Ectodermal cell (in vitro differentiated cells): ENCODE measurements at regions not wholly inside any gene's neighbourhood (a gene's known extent, or its start where the extent isn't known, plus 50 kb on each side); places are given as distances from the start of the nearest gene placed in this dataset.

ENCODE experiments used
- H3K27ac ChIP-seq: 2 replicates; pipeline ENCODE4 v1.7.0; 2013; ENCODE audit warnings: mild to moderate bottlenecking, low read depth, low read length; ENCODE audit not compliant: insufficient read depth, poor library complexity, severe bottlenecking
- H3K27me3 ChIP-seq: 2 replicates; pipeline ENCODE4 v1.7.0; 2013; ENCODE audit warnings: mild to moderate bottlenecking, low read length; ENCODE audit not compliant: insufficient read depth, control insufficient read depth, poor library complexity, severe bottlenecking
- H3K36me3 ChIP-seq: one replicate; pipeline ENCODE4 v1.7.0; 2013; ENCODE audit warnings: low read length; ENCODE audit not compliant: control insufficient read depth, insufficient read depth
- H3K4me1 ChIP-seq: one replicate; pipeline ENCODE4 v1.7.0; 2013; ENCODE audit warnings: low read length; ENCODE audit not compliant: control insufficient read depth, insufficient read depth
- H3K4me3 ChIP-seq: 2 replicates; pipeline ENCODE4 v1.7.0; 2013; ENCODE audit warnings: low read depth, low read length, control low read depth; ENCODE audit not compliant: insufficient read depth
- H3K9me3 ChIP-seq: 2 replicates; pipeline ENCODE4 v1.7.0; 2013; ENCODE audit warnings: mild to moderate bottlenecking, low read length, moderate library complexity; ENCODE audit not compliant: control insufficient read depth
- WGBS, 2 experiments: methylation state at CpG; one replicate each; pipeline ENCODE4 v1.1.7; 2013; ENCODE audit warnings: missing lambda C conversion rate in 2 of 2; 5-methylcytosine and 5-hydroxymethylcytosine counted together

- Histone ChIP-seq H3K4me3 (no peak overlapping the region), H3K36me3 (no peaks in the 10 kb centered on the region), H3K4me1 (no peaks in the 10 kb centered on the region), H3K27ac (no peak overlapping the region), H3K9me3 (no peaks in the 10 kb centered on the region), H3K27me3 (no peaks in the 10 kb centered on the region)
- WGBS, 2 experiments: 84 to 87% methylated on average over 4 of the region's 4 CpGs
Measured at GRCh38 chr2:235149240-235149659, 197.4 kb downstream of the SH3BP4 start.

GRCh38 chr2:235149736-235150135 is 197.9 kb downstream of the SH3BP4 start:
- no peak overlapping the region for H3K27ac ChIP-seq
- H3K9me3 ChIP-seq: no peaks in the 10 kb centered on the region
- WGBS, 2 experiments: 78 to 88% methylated on average over 1 of the region's 1 CpG
- no peaks in the 10 kb centered on the region for H3K4me1 ChIP-seq
- H3K36me3 ChIP-seq: no peaks in the 10 kb centered on the region
- no peaks in the 10 kb centered on the region for H3K27me3 ChIP-seq
- H3K4me3 ChIP-seq: no peak overlapping the region

DNA sequence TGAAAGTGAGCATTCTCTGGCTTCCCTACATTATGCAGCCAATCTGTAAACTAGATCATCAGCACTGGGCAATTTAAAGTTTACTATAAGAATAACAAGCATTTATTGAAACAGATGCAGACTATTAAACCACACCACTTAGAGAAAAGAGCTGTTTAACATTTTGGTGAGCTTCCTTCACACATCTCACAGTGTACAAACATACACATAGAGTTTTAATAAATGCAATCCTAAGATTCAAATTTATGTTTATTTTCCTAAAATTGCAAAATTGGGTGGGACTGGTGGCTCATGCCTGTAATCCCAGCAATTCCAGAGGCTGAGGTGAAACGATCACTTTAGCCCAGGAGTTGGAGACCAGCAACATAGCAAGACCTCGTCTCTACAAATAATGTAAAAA is 199.3 kb downstream of the SH3BP4 start:
- no peak overlapping the region for H3K4me3 ChIP-seq
- no peaks in the 10 kb centered on the region for H3K27me3 ChIP-seq
- WGBS, 2 experiments: 94 to 96% methylated on average over 2 of the region's 2 CpGs
- H3K27ac ChIP-seq: no peak overlapping the region
- no peaks in the 10 kb centered on the region for H3K4me1 ChIP-seq
- no peaks in the 10 kb centered on the region for H3K36me3 ChIP-seq
- no peaks in the 10 kb centered on the region for H3K9me3 ChIP-seq

DNA sequence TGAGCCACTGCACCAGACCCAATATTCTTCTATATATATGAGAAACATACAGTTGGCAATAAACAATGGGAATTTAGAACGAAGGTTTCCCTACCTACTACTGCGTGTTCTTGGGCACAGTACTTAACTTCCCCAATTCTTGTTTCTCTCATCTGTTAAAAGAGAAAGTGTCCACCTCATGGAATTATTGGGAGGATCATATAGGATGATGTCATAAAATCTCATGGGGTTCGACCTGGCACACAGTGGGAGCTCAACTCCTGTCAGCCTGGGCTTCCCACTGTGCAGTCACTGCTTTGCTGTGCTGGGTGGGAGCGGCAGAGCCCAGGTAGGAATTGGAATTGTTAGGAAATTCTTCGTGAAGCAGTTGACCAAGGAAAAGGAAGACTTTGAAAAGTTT is 203.3 kb downstream of the SH3BP4 start:
- Histone ChIP-seq H3K27me3 (no peaks in the 10 kb centered on the region), H3K36me3 (no peaks in the 10 kb centered on the region), H3K9me3 (no peaks in the 10 kb centered on the region), H3K4me3 (no peak overlapping the region), H3K27ac (no peak overlapping the region), H3K4me1 (no peaks in the 10 kb centered on the region)
- 89 to 91% methylated on average over 4 to 5 of the region's 5 CpGs for WGBS, 2 experiments

GRCh38 chr2:235156055-235156454 is 204.2 kb downstream of the SH3BP4 start:
- no peak overlapping the region for H3K27ac ChIP-seq
- no peaks in the 10 kb centered on the region for H3K4me1 ChIP-seq
- H3K4me3 ChIP-seq: no peak overlapping the region
- 93 to 97% methylated on average over 5 of the region's 5 CpGs for WGBS, 2 experiments
- no peaks in the 10 kb centered on the region for H3K9me3 ChIP-seq
- no peaks in the 10 kb centered on the region for H3K36me3 ChIP-seq
- no peaks in the 10 kb centered on the region for H3K27me3 ChIP-seq

DNA sequence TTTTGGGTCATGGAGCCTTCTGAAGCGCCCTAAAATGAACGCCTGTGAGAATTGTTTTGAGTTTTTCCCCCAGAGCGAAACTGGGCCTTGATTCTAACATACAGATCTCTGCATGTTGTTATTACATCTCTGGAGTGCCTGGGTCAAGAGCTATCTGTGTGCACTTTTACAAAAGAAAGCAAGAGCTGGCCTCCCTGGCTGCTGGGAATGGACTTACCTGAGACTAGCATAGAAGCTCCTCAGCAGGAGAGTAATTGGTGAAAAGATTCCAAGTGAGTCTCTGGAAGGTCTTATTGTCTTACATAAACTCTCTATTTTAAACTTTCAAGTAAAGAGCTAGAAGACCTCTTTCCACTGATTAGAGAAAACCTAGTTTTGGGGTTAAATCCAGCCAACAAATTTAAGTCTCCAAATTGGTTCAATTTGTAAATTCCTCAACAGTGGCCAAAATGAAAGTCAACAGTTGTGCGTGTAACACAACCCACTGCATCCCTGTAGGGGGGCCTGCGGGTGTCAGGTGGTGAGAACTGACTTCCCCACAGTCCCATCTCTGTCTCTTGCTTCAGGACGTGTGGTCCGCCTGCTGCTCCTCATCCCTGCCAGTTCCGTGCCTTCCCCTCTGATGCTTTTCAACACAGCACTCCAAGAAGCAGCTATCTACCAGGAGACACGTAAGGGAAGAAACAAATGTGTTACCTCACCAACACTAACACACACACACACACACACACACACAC is 206.1 kb downstream of the SH3BP4 start:
- 61 to 69% methylated on average over 9 of the region's 9 CpGs for WGBS, 2 experiments
- Histone ChIP-seq H3K27ac (no peak overlapping the region), H3K36me3 (no peaks in the 10 kb centered on the region), H3K27me3 (no peaks in the 10 kb centered on the region), H3K9me3 (no peaks in the 10 kb centered on the region), H3K4me3 (no peak overlapping the region), H3K4me1 (no peaks in the 10 kb centered on the region)

GRCh38 chr2:235160281-235160810 is 208.5 kb downstream of the SH3BP4 start:
- Histone ChIP-seq H3K4me3 (no peak overlapping the region), H3K36me3 (no peaks in the 10 kb centered on the region), H3K4me1 (no peaks in the 10 kb centered on the region), H3K9me3 (no peaks in the 10 kb centered on the region), H3K27ac (no peak overlapping the region), H3K27me3 (no peaks in the 10 kb centered on the region)
- WGBS, 2 experiments: 78 to 79% methylated on average over 7 of the region's 7 CpGs

GRCh38 chr2:235161565-235161964 is 209.7 kb downstream of the SH3BP4 start:
- Histone ChIP-seq H3K4me1 (no peaks in the 10 kb centered on the region), H3K36me3 (no peaks in the 10 kb centered on the region), H3K9me3 (no peaks in the 10 kb centered on the region), H3K4me3 (no peak overlapping the region), H3K27me3 (no peaks in the 10 kb centered on the region), H3K27ac (no peak overlapping the region)
- 92 to 93% methylated on average over 8 of the region's 8 CpGs for WGBS, 2 experiments

GRCh38 chr2:235162082-235162836 is 210.4 kb downstream of the SH3BP4 start:
- Histone ChIP-seq H3K4me3 (no peak overlapping the region), H3K27ac (no peak overlapping the region), H3K9me3 (no peaks in the 10 kb centered on the region), H3K4me1 (no peaks in the 10 kb centered on the region), H3K36me3 (no peaks in the 10 kb centered on the region), H3K27me3 (no peaks in the 10 kb centered on the region)
- WGBS, 2 experiments: 84 to 85% methylated on average over 9 of the region's 9 CpGs

- Histone ChIP-seq H3K4me3 (no peak overlapping the region), H3K36me3 (no peaks in the 10 kb centered on the region), H3K27me3 (no peaks in the 10 kb centered on the region), H3K27ac (no peak overlapping the region), H3K9me3 (no peaks in the 10 kb centered on the region), H3K4me1 (no peaks in the 10 kb centered on the region)
- WGBS, 2 experiments: 52 to 55% methylated on average over 5 of the region's 5 CpGs
Measured at GRCh38 chr2:235162837-235163197, 211.0 kb downstream of the SH3BP4 start.
